Body of pancreas (tissue), 4 donors: ENCODE measurements at regions not wholly inside any gene's neighbourhood (a gene's known extent, or its start where the extent isn't known, plus 50 kb on each side); places are given as distances from the start of the nearest gene placed in this dataset.

Experiments used
- POLR2A ChIP-seq, 3 donors: fragments of 450-650 bp; IDR thresholded peaks; one replicate each; pipeline ENCODE4 v1.6.1; 2016; ENCODE audit warnings: antibody characterized with exemption in 3 of 3, mild to moderate bottlenecking in 2 of 3
- TF ChIP-seq, protein P1 (sequence below), 7 experiments: fragments of 450-650 bp in 4 of 7; fragments of 200-600 bp in 3 of 7; sonication (generic) in 3 of 7; IDR thresholded peaks; one replicate each; pipeline ENCODE4 v1.5.1; 2016 to 2019; ENCODE audit warnings: antibody characterized with exemption in 7 of 7

DNA sequence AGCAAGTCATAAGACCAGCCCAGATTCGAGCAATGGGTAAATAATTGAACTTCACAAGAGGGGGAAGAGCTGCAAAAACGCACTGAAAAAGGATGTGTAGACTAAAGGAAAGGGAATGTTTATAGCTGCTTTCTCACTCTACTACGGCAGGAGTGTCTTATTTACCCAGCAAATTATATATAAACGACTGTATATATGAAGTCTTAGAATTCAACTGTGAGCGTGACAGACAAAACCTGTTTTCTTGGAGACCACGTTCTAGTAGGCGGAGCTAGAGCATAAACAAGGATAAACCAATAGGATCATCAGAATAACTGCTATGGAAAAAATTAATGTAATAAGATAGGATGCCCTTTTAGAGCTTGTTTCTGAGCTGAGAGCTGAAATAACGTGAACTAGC lies 394.6 kb upstream of the MON1B start:
- TF ChIP-seq, protein P1, sequence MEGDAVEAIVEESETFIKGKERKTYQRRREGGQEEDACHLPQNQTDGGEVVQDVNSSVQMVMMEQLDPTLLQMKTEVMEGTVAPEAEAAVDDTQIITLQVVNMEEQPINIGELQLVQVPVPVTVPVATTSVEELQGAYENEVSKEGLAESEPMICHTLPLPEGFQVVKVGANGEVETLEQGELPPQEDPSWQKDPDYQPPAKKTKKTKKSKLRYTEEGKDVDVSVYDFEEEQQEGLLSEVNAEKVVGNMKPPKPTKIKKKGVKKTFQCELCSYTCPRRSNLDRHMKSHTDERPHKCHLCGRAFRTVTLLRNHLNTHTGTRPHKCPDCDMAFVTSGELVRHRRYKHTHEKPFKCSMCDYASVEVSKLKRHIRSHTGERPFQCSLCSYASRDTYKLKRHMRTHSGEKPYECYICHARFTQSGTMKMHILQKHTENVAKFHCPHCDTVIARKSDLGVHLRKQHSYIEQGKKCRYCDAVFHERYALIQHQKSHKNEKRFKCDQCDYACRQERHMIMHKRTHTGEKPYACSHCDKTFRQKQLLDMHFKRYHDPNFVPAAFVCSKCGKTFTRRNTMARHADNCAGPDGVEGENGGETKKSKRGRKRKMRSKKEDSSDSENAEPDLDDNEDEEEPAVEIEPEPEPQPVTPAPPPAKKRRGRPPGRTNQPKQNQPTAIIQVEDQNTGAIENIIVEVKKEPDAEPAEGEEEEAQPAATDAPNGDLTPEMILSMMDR (IDR thresholded peaks at IDR 0.05) = no peak
- no peak for TF ChIP-seq POLR2A (IDR thresholded peaks at IDR 0.05)
